ENCODE measurements at regions not wholly inside any gene's neighbourhood (a gene's known extent, or its start where the extent isn't known, plus 50 kb on each side); places are given as distances from the start of the nearest gene placed in this dataset.
A peak's percentile ranks its signal among the peaks of the same experiment; 100 is the strongest.
"Not testable (repeated sequence)": the region's sequence is repeated elsewhere in the genome, so short reads cannot be mapped to it uniquely, and the experiment has no call there.

DNA sequence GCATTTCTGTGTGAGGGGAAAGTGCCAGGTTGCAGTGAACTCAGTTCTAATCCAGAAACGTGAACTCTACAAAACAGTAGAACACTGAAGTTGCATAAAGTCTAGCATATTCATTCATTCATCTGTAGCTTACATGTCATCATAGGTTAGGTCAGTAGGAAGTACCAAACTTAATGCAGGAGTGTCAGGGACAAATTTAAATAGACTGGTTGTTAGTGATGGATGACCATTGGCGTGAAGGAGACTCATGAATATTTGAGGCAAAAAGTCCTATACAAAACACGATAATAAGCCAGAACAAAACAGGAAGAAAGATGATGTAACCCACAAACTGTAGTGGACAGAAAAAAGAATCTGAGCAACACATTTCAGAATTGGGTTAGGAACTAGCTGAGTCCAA is 592.8 kb upstream of the PCDH10 start:
- DNase-seq = no peak

DNA sequence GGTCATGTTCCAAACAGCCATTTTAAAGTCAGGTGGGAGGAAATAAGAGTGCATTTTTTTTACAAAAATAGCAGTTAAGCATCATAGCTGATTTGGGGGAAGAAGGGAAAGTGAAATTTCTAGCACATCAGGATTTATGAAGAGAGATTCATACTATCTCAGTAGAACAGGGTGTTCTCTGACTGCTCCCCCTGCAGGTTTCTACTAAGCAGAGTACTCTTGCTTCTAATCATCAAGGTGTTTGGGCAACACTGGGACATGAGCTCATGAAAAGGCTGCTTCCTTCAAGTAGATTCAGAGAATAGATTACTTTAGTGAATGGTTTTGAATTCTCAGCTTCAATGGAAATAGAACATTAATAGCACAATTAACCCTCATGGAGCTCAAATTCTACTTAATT is 591.4 kb upstream of the PCDH10 start:
- DNase-seq = peak in 1 of 2 experiments; percentile 4

DNA sequence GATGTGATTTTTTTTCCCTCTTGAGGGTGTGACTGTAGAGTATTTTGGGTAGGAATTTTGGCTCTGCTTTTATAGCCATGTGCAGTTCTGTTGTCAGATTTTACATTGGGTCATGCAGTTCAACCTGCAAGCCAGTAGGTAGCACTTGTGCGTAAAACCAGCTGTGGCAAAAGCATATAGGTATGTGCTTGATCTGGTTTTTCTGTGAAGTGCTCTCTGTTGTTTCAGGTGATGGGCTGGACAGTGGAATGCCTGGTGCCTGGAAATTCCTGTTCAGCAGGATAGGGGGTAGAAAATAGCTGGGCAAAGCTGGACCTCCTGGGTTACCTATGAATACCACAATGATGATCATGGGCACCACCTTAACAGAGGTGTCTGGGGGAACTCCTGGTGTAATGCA is 584.2 kb upstream of the PCDH10 start:
- no peak for DNase-seq

DNA sequence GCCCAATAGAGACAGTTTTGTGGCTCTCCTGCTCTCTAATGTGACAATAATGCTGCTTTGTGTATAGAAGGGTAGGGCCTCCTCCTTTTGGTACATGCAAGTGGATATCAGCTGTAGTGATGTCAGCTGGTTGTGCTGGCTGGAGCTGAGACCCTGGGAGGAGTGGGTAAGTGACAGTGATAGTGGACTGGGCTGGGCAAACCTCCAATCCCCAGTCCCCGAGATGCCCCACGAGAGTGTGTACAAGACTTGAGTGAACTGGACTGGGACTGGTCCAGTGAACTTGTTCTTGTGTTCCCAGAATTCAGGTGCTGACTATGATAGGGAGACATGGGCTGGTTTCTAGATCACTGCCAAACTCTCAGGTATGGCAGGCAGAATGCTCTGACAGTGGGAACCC is 583.6 kb upstream of the PCDH10 start:
- no peak for DNase-seq

DNA sequence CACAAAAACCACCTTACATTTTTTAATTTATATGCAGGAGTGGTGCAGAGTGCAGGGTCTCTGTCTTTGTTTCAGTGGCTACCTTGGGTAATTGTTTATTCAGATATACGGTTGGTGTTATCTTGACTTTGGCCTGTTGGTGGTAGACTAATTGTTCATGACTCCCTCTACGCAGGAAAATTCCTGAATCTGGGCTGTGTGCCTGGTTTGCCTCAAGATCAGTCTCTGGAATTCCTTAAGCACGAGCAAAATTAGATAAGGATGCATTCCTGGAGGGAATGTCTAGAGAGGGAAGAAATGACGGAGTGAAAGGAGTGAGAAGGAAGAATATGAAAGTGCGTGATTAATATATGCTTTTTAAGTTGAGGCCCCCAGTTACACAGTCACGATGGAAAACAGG is 576.9 kb upstream of the PCDH10 start:
- no peak for DNase-seq

DNA sequence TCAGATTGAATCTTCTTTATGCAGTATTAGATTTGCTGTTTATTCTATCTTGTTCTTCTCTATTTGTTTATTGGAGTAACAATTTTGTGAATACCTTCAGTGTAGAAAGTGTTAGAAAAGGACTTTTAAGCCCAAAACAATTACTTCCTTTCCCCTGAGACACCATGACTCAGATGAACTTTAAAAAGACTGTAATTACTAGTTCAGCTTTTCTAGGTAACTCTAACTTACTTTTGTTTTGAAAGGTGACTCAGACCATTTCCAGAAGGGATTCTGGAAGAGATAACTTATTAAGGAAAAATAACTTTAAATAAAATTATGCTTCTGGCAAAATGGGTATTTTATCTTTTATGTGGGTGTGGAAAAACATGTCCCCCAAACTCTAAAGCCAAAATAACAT is 561.5 kb upstream of the PCDH10 start:
- no peak for DNase-seq

DNA sequence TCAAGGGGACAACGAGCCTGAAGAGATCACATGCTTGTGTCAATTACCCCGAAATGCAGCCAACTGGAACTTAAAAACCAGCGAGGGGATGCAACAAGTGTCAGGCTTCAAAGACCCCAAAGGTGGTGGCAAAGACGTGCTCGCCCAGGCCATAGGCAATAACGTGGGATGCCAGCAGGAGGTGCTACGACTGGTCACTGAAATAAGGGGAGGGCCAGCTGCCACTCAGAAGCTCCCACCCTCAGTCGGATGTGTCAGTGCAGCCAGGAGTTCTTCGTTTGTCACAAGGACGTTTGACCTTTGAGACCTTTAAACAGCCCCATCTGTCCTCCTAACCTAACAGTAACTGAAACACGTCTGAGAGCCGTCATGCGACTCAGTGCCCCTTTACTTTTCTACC is 556.8 kb upstream of the PCDH10 start:
- DNase-seq = no peak

DNA sequence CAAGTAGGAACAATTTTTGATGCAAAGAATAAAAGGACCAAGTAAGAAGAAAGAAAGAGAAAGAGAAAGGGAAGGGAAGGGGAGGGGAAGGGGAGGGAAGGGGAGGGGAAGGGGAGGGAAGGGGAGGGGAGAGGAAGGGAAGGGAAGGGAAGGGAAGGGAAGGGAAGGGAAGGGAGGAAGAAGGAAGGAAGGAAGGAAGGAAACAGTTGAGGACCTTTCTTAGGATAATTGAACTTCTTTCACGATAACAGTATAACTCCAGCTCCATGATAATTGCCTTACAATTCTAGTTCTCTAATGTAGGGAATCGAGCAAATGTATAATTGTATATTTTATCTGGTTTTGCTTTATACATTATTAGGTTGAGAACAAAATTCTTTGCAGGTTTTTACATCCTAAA is 556.2 kb upstream of the PCDH10 start:
- no peak for DNase-seq

DNA sequence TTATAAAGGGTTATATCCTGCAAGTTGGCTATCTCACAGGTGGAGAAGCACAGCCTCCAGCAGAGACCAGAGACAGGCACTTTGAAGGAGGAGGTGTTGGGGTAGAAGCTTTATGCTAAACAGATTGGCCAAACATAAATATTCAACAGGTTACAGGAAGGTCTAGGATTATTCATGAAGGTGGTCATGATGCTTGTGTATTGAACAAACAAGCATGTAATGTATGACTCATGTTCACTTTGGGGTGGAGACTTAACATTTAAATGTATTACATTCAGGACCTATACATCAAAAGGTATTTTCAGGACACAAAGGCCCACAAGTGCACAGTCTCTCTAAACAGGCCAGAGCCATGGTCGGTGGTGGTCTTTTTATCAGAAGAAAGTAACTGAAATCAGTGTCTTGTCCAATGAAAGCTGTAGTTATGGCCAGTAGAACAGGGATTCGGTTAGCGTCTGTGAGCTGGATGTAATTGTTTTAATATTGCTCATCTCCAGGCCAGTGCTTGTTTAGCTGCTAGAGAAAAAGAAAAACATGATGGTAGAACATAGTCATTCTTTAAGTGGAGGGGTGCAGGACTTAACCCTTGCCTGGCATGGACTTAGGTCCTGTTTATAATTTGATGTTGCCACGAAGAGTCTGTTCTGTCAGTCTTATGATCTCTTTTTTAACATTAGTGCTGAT is 555.2 kb upstream of the PCDH10 start:
- DNase-seq = no peak

DNA sequence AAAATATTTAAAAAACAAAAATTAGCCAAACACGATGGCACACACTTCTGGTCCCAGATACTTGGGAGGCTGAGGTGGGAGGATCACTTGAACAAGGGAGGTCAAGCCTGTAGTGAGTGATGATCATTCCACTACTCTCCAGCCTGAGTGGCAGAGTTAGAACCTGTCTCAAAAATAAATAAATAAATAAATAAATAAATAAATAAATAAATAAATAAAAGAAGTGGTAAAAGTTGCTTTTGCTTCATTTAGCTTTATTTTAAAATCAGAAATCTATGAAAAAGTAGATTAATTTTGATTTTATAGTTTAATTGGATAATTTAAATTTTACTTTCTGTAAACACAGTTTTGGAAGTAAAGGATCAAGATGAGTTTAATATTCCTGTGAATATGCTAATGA is 552.9 kb upstream of the PCDH10 start:
- no peak for DNase-seq

DNA sequence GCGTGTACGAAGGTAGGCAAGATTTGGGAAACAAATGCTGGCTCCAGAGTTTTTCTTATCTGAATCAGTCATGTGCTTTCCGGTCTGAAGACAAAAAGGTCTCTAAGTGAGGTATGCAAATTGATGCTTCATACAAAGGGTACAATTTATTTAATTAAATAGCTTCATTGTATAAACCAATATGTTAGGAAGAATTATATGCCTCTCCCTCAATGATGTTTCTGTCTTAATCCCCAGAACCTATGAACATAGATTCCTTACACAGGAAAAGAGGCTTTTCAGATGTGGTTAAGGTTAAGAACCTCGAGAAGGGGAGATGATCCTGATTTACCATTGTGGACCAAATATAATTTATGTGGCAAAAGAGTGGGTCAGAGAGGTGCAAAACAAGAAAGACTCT is 543.5 kb upstream of the PCDH10 start:
- DNase-seq = no peak

DNA sequence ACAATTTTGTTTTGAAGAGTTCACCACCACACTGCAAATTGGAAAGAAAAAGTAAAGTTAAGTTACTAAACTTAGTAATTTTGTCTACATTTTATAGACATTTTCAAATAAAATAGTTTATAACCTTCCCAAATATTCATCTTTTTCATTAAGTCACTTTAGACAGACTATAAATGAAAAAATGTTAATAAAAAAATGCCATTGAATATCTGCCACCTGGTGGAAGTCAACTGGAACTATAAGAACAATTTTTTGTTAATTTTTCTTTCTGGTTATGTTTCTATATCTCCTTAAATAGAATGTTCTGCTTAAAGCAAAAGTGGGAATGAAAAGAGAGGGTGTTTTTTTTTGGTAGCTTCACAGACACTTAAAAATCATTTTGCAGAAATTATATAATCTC is 534.4 kb upstream of the PCDH10 start:
- DNase-seq = no peak

DNA sequence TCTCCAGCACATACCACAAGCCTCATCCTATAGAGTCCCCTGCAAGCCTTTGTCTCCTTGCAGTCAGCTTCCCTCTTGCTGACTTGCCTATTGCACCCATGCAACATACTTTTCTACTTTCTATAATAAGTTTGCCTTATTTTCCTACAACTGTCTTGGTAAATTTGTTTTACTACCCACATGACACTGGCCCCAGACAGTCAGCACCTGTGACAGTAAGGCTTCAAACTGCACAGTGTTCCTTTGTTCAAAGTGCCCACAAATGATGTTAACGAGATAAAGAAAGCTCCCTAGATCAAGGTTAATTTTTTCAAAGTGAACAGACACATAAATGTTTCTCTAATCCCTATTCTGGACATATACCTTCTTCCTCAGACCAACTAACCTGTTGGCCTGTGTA is 529.1 kb upstream of the PCDH10 start:
- no peak for DNase-seq

DNA sequence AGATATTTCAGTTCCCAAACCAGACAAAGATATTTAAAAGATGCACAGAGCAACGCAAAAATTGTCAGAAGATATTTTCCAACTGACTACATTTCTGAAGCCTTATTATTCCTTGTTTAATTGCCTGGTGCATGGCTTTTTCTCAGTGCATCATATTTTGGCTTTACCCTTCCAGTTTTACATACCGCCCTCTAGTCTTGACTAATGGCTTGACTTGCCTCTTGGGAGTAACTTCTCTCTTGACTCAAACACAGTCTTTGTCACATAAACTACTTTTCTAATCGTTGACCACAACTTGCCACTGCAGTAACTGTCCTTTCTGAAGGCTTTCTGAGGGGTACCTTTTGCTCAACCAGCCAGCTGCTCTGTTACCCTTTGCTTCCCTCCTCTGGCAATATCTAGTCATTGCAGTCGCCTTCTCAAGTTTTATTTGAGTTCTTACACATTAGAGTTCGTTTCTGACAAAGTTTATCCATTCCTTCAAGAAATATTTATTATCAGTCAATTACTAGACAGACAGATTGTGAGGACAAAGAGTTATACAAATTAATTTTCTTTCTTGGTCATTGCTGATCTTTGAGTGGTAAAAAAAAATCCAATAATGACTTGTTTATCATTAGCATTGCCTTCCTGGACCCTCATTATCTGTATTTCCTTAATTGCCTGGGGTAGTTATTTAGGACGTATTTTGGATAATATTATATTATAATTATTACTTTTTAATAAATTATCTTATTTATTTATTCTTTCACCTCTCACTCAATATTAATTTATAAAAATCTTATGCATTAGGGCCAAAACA is 506.9 kb upstream of the PCDH10 start:
- DNase-seq = peak; percentile 14 to 36

DNA sequence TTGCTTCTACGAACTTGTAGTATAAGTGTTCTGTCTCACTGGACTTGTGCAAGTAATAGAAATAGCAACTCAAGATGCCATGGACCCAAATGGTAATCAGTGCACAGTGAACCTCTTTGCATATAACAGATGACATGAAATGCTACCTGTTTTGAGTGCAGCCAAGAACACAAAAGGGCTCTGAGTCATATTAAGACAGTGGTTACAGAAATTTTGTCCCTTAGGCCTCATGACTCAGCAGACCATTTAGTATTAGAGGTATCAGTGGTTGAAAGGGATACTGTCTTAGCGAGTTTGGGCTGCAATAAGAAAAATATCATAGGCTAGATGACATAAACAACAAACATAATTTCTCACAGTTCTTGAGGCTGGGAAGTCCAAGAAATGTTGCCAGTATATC is 502.9 kb upstream of the PCDH10 start:
- DNase-seq = no peak

DNA sequence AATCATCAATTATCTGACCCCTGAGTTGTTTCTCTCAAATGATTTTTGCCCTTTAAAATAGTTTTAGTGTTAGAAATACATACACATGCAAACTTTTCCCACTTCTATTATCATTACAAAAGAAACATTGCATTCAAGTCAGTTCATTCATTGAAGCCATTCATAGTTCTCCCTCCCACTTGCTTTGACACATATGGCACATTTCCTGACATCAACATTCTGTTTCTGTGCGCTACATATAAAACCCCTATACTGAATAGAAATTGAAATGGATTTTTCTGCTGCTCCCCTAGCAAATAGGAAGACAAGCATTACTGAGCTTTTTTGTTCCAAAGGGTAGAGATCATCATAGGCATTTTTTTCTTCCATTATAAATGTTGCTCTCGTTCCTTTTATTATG is 497.9 kb upstream of the PCDH10 start:
- no peak for DNase-seq

DNA sequence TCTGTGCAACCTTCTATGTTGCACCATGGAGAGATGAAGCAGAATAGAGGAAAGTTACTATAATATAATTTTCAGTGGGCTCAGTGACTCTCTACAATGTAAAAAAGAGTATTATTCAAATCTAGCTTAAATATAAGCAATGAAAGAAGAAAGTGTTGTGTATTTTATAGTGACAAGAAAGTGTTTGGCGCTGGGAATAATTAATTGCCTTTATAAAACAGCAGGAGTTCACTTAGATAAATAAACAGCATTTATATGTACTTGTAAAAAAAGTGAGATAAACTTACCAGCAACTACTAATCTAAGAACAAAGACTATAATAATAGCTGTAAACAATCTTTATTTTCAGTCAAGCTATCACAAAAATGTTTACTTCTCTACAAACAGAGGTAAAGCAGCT is 488.9 kb upstream of the PCDH10 start:
- DNase-seq = no peak

DNA sequence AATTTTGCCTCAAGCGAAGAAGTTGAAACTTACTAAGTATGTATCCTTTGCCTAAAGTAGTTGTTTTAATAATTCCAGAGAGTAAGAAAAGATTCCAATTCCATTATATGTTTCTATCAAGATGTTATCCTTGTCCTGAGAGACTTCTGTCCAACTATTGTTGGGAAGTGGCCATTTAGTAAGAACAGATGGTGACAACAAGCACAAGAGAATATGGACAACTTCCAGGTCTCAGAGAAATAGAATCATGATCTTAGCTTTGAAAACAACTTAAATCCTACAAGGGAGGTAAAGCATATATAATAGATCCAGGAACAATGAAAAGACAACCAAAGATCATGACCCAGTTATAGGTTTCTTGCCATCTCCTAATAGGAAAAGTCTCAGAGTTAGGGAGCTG is 486.6 kb upstream of the PCDH10 start:
- DNase-seq = no peak

DNA sequence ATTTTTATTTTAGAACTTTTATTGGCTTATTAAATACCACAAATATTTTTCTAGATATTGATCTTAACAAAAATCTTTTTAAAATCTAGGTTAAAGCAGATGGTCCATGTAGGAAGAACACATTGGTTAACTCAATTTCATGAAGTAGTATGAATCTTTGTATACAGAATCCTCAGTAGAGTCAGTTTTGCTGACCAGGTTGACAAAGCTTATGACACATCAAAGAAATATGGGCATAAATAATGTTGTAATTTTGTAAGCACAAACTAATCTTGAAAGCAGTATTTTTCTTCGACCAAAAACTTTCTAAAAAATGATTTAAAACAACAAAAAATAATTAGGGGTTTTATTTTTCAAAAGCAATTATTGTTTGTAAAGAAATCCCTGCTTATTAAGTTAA is 479.3 kb upstream of the PCDH10 start:
- no peak for DNase-seq

DNA sequence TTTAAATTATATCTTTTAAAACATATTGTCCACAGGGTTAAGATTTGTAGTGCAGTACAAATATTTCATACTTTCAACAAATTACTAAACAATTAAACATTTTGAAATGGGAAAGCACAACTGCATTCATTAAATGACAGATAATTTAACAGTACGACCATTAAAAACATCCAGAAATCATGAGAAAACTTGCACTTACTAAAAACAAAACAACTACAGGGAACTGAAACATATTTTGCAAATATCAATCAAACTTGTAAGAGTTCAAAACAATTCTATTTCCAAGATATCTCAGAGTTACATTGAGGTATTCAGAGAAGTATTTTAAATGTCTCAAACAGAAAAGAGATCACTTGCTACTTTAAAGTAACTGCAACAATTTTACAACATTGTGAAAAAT is 478.5 kb upstream of the PCDH10 start:
- no peak for DNase-seq

DNA sequence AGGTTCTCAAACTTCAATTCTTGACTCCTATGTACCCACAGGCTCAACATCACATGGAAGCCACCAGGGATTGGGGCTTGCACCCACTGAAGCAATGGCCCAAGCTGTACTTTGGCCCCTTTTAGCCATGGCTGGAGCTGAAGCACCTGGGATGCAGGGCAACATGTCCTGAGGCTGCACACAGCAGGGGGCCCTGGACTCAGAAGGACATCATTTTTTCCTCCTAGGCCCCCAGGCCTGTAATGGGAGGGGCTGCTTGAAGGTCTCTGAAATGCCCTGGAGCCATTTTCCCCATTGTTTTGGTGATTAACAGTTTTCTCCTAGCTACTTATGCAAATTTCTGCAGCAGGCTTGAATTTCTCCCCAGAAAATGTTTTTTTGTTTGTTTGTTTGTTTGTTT is 465.1 kb upstream of the PCDH10 start:
- DNase-seq = no peak

DNA sequence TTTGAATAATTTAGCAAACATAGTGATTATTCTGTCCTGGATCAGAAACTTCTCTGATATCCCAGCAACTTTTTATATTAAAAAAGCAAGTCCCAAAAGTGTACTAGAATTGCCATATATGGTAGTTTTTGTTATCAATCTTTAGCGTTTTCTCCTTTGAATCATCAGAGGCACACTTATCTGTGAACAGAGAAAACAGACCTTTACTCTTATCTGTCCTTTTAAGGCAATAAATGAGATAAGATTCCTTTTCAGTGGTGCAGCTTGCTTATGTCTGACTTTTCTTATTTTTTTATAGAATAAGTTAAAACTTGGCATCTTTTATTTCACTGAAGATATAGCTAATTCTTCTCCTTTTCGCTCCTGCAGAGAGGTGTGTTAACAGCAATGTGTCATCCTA is 458.1 kb upstream of the PCDH10 start:
- DNase-seq = no peak

DNA sequence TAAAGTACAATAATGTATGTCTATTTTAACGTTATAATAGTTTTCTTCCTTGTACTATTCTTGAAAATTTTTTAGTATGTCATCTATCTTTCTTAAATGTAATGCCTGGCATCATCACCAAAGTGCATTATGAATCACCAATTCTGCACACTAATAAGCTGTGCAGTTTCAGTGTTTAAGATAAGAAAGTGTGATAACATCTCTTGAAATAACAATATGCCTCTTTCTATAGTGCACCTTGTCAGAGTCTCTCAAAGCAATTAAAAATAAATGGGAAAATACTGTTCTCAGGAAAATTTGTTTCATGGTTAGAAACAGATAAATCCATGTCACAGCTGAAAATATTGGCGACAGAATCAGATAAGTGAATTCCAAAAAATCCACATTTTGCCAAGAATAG is 457.4 kb upstream of the PCDH10 start:
- DNase-seq = no peak

DNA sequence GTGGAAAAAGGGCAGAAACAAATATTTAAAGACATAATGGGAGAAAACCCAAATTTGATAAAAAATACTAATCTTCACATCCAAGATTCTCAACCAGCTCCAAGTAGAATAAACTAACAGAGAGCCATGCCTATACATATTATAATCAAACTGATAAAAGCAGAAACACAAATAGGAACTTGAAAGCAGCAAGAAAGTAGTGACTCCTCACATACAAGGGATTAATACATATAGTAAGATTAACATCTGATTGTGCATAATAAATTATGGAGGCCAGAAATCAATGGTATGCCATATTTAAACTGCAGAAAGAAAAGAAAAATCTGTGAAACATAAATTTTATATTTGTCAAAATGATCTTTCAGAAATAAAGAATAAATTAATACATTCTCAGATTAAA is 454.3 kb upstream of the PCDH10 start:
- DNase-seq = no peak

DNA sequence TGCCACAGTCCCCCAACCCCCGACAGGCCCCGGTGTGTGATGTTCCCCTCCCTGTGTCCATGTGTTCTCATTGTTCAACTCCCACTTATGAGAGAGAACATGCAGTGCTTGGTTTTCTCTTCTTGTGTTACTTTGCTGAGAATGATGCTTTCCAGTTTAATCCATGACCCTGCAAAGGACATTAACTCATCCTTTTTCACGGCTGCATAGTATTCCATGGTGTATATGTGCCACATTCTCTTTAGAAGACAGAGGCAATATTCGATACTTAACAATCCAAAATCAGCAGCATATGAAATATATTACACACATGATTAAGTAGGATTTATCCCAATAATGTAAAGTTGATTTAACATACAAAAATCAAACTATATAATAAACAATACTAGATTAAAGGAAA is 451.6 kb upstream of the PCDH10 start:
- not testable (repeated sequence) for DNase-seq

All from NCI-H524 (cell line).